ENCODE measurements at regions not wholly inside any gene's neighbourhood (a gene's known extent, or its start where the extent isn't known, plus 50 kb on each side); places are given as distances from the start of the nearest gene placed in this dataset.

GRCh38 chr12:125382926-125383325 lies 317.7 kb downstream of the AACS start:
- no peak for DNase-seq (ENCODE audit: low spot score in 2 of 2)
- Mint-ChIP-seq H3K27ac (no peak overlapping the region), H3K36me3 (no peaks in the 10 kb centered on the region), H3K4me3 (no peak overlapping the region), H3K4me1 (no peaks in the 10 kb centered on the region), H3K9me3 (peaks cover 2% of the 10 kb centered on the region)
- ATAC-seq: no peak

GRCh38 chr12:125386652-125387051 lies 321.4 kb downstream of the AACS start:
- ATAC-seq: no peak
- Mint-ChIP-seq H3K4me3 (no peak overlapping the region), H3K4me1 (no peaks in the 10 kb centered on the region), H3K27ac (no peak overlapping the region), H3K9me3 (no peaks in the 10 kb centered on the region), H3K36me3 (no peaks in the 10 kb centered on the region)
- no peak for DNase-seq (ENCODE audit: low spot score in 2 of 2)

- Mint-ChIP-seq H3K4me3 (no peak overlapping the region), H3K9me3 (no peaks in the 10 kb centered on the region), H3K4me1 (no peaks in the 10 kb centered on the region), H3K36me3 (no peaks in the 10 kb centered on the region), H3K27ac (no peak overlapping the region)
- ATAC-seq (no peak), DNase-seq (ENCODE audit: low spot score in 2 of 2) (no peak)
These were observed 322.0 kb downstream of the AACS start for GRCh38 chr12:125387206-125387605.

GRCh38 chr12:125389061-125389697 lies 323.9 kb downstream of the AACS start:
- H3K9me3 Mint-ChIP-seq: no peaks in the 10 kb centered on the region

GRCh38 chr12:125393569-125393968 lies 328.3 kb downstream of the AACS start:
- H3K4me1 Mint-ChIP-seq: no peaks in the 10 kb centered on the region
- no peaks in the 10 kb centered on the region for H3K36me3 Mint-ChIP-seq
- DNase-seq (ENCODE audit: low spot score in 2 of 2) (no peak), ATAC-seq (no peak)
- peaks cover 5% of the 10 kb centered on the region for H3K9me3 Mint-ChIP-seq
- H3K27ac Mint-ChIP-seq: no peak overlapping the region
- H3K4me3 Mint-ChIP-seq: no peak overlapping the region

More at GRCh38 chr12:125389061-125389697, 323.9 kb downstream of the AACS start:
- ATAC-seq: no peak
- Mint-ChIP-seq H3K4me3 (no peak overlapping the region), H3K27ac (no peak overlapping the region), H3K4me1 (no peaks in the 10 kb centered on the region), H3K36me3 (no peaks in the 10 kb centered on the region)
- no peak for DNase-seq (ENCODE audit: low spot score in 2 of 2)

- DNase-seq (ENCODE audit: low spot score in 2 of 2) (no peak), ATAC-seq (no peak)
- no peak overlapping the region for H3K27ac Mint-ChIP-seq
- H3K9me3 Mint-ChIP-seq: peaks cover 5% of the 10 kb centered on the region
- no peaks in the 10 kb centered on the region for H3K36me3 Mint-ChIP-seq
- H3K4me3 Mint-ChIP-seq: no peak overlapping the region
- no peaks in the 10 kb centered on the region for H3K4me1 Mint-ChIP-seq
These were observed 330.5 kb downstream of the AACS start for GRCh38 chr12:125395583-125396215.

DNA sequence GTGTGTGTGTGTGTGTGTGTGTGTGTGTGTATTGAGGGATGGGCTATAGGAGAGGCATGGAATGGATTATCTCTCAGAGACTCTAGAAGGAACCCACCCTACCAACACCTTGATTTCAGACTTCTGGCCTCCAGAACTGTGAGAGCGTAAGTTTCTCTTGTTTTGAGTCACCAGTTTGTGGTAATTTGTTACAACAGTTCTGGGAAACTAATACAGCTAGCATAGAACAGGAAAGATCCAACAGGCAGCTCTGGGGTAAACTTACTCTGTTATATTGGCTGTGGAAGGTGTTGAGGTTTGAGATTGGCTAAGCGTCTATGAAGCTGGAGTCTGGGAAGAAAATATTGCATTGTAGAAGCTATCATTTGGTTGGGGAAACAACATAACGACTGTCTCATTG lies 334.3 kb downstream of the AACS start:
- Mint-ChIP-seq H3K4me3 (no peak overlapping the region), H3K4me1 (no peaks in the 10 kb centered on the region), H3K27ac (no peak overlapping the region), H3K36me3 (no peaks in the 10 kb centered on the region), H3K9me3 (peaks cover 5% of the 10 kb centered on the region)
- ATAC-seq (peak; percentile 31), DNase-seq (ENCODE audit: low spot score in 2 of 2) (no peak)

GRCh38 chr12:125402874-125403789 lies 337.9 kb downstream of the AACS start:
- Mint-ChIP-seq H3K9me3 (no peaks in the 10 kb centered on the region), H3K4me3 (no peak overlapping the region), H3K36me3 (no peaks in the 10 kb centered on the region), H3K27ac (no peak overlapping the region), H3K4me1 (no peaks in the 10 kb centered on the region)
- peak in 1 of 2 donors; percentile 49 for DNase-seq (ENCODE audit: low spot score in 2 of 2)
- no peak for ATAC-seq

DNA sequence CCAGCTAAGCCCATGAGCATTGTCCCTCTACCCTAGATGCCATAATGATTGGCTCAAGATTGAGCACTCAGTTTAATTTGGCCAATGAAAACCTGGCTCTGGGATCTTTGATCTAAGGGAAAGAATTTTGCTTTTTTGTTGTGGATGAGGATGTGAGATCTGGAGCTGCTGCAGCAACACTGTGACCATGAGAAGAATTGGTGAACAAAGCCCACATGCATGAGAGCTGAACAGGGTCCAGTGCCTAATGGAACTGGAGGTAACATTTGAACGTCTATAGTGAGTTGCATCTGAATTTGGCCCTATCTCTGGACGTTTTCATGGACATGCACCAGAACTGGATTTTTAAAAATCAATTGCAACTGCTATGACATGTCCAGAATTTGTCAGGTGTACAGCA lies 338.6 kb downstream of the AACS start:
- Mint-ChIP-seq H3K9me3 (no peaks in the 10 kb centered on the region), H3K27ac (no peak overlapping the region), H3K4me1 (no peaks in the 10 kb centered on the region), H3K4me3 (no peak overlapping the region), H3K36me3 (no peaks in the 10 kb centered on the region)
- no peak for ATAC-seq
- no peak for DNase-seq (ENCODE audit: low spot score in 2 of 2)

GRCh38 chr12:125406131-125406530 lies 340.9 kb downstream of the AACS start:
- DNase-seq (ENCODE audit: low spot score in 2 of 2) (no peak), ATAC-seq (no peak)
- Mint-ChIP-seq H3K4me3 (no peak overlapping the region), H3K36me3 (no peaks in the 10 kb centered on the region), H3K4me1 (no peaks in the 10 kb centered on the region), H3K9me3 (no peaks in the 10 kb centered on the region), H3K27ac (no peak overlapping the region)

DNA sequence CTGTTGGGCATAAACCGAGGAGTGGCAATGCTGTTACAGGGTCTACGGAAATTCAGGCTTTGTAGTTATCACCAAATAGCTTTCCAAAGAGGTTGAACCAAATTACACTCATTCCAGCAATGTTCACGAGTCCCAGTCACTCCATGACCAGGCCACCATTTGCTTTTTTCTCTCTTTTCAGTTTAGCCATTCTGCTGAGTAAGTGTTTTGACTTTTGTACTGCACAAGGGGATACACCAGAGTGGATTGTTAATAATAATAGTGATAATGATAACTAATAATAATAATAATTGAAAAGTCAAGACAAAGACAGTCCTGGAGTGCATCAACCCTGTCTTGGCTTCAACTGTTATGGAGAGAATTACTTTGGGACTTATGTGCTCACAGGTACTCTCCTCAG lies 343.5 kb downstream of the AACS start:
- no peak for ATAC-seq
- no peaks in the 10 kb centered on the region for H3K36me3 Mint-ChIP-seq

GRCh38 chr12:125412506-125412905 lies 347.3 kb downstream of the AACS start:
- Mint-ChIP-seq H3K9me3 (no peaks in the 10 kb centered on the region), H3K27ac (no peak overlapping the region), H3K36me3 (no peaks in the 10 kb centered on the region), H3K4me3 (no peak overlapping the region), H3K4me1 (no peaks in the 10 kb centered on the region)
- no peak for ATAC-seq
- DNase-seq (ENCODE audit: low spot score in 2 of 2): no peak

More for the DNA sequence above, 343.5 kb downstream of the AACS start:
- Mint-ChIP-seq H3K9me3 (no peaks in the 10 kb centered on the region), H3K4me1 (no peaks in the 10 kb centered on the region), H3K4me3 (no peak overlapping the region), H3K27ac (no peak overlapping the region)
- no peak for DNase-seq (ENCODE audit: low spot score in 2 of 2)

GRCh38 chr12:125417446-125417845 lies 352.2 kb downstream of the AACS start:
- Mint-ChIP-seq H3K27ac (no peak overlapping the region), H3K9me3 (peaks cover 4% of the 10 kb centered on the region), H3K4me3 (no peak overlapping the region), H3K36me3 (no peaks in the 10 kb centered on the region), H3K4me1 (no peaks in the 10 kb centered on the region)
- ATAC-seq (no peak), DNase-seq (ENCODE audit: low spot score in 2 of 2) (no peak)

- Mint-ChIP-seq H3K4me1 (no peaks in the 10 kb centered on the region), H3K27ac (no peak overlapping the region), H3K4me3 (no peak overlapping the region), H3K36me3 (no peaks in the 10 kb centered on the region), H3K9me3 (peaks cover 4% of the 10 kb centered on the region)
- no peak for DNase-seq (ENCODE audit: low spot score in 2 of 2)
- ATAC-seq: no peak
These were observed 353.8 kb downstream of the AACS start for GRCh38 chr12:125418902-125419564.

GRCh38 chr12:125424909-125425308 lies 359.7 kb downstream of the AACS start:
- no peak for ATAC-seq
- peak in 1 of 2 donors; percentile 10 for DNase-seq (ENCODE audit: low spot score in 2 of 2)
- H3K27ac Mint-ChIP-seq: no peak overlapping the region
- H3K4me1 Mint-ChIP-seq: no peaks in the 10 kb centered on the region
- H3K9me3 Mint-ChIP-seq: peaks cover 4% of the 10 kb centered on the region
- H3K36me3 Mint-ChIP-seq: no peaks in the 10 kb centered on the region
- no peak overlapping the region for H3K4me3 Mint-ChIP-seq

Data from stimulated activated effector memory CD8-positive, alpha-beta T cell treated with anti-CD3 and anti-CD28 coated beads, Interleukin-12 subunit alpha, Interleukin-12 subunit beta, amount 100 ng/mL, for 72 hours (primary cell).